Mesendoderm (in vitro differentiated cells): ENCODE measurements at regions not wholly inside any gene's neighbourhood (a gene's known extent, or its start where the extent isn't known, plus 50 kb on each side); places are given as distances from the start of the nearest gene placed in this dataset.

Experiments
- DNase-seq: peaks from one replicate; pipeline ENCODE4 v3.0.0; 2013
- H2AK5ac ChIP-seq: 2 replicates; pipeline ENCODE4 v1.6.1; 2013; ENCODE audit warnings: low read length, inconsistent platforms
- H2BK120ac ChIP-seq: 2 replicates; pipeline ENCODE4 v1.6.1; 2013; ENCODE audit warnings: low read depth, mild to moderate bottlenecking, low read length, moderate library complexity, mixed read lengths
- H2BK15ac ChIP-seq: replicated peaks from 2 replicates; pipeline ENCODE4 v1.6.1; 2013; ENCODE audit warnings: low read depth, mild to moderate bottlenecking, moderate library complexity
- H2BK5ac ChIP-seq: 2 replicates; pipeline ENCODE4 v1.6.1; 2013; ENCODE audit warnings: low read length, inconsistent platforms
- H3K18ac ChIP-seq: 2 replicates; pipeline ENCODE4 v1.6.1; 2013; ENCODE audit warnings: mild to moderate bottlenecking, low read length, mixed read lengths
- H3K23ac ChIP-seq: one replicate; pipeline ENCODE4 v1.6.1; 2013; ENCODE audit warnings: low read length
- H3K27ac ChIP-seq: 2 replicates; pipeline ENCODE4 v1.5.1; 2013; ENCODE audit warnings: low read depth, mild to moderate bottlenecking, inconsistent platforms, low read length, moderate library complexity
- H3K27me3 ChIP-seq: 2 replicates; pipeline ENCODE4 v1.6.1; 2013; ENCODE audit warnings: low read length, control low read depth, mild to moderate bottlenecking, inconsistent platforms; ENCODE audit not compliant: insufficient read depth, poor library complexity
- H3K36me3 ChIP-seq: 2 replicates; pipeline ENCODE4 v1.6.1; 2013; ENCODE audit warnings: low read length, inconsistent platforms; ENCODE audit not compliant: control insufficient read depth, insufficient read depth
- H3K4ac ChIP-seq: one replicate; pipeline ENCODE4 v1.6.1; 2013; ENCODE audit warnings: low read depth, mild to moderate bottlenecking, low read length, moderate library complexity
- H3K4me1 ChIP-seq: 2 replicates; pipeline ENCODE4 v1.6.1; 2013; ENCODE audit warnings: low read depth, low read length, inconsistent platforms; ENCODE audit not compliant: control insufficient read depth
- H3K4me2 ChIP-seq: 2 replicates; pipeline ENCODE4 v1.6.1; 2013; ENCODE audit warnings: low read length
- H3K4me3 ChIP-seq: 2 replicates; pipeline ENCODE4 v1.5.1; 2013; ENCODE audit warnings: mild to moderate bottlenecking, low read length
- H3K56ac ChIP-seq: one replicate; pipeline ENCODE4 v1.6.1; 2013; ENCODE audit warnings: low read length
- H3K79me1 ChIP-seq: 2 replicates; pipeline ENCODE4 v1.6.1; 2013; ENCODE audit warnings: low read length, inconsistent platforms
- H3K79me2 ChIP-seq: 2 replicates; pipeline ENCODE4 v1.6.1; 2013; ENCODE audit warnings: mild to moderate bottlenecking, low read length; ENCODE audit not compliant: control insufficient read depth, insufficient read depth
- H3K9ac ChIP-seq: 2 replicates; pipeline ENCODE4 v1.6.1; 2013; ENCODE audit warnings: low read length, inconsistent platforms
- H4K5ac ChIP-seq: one replicate; pipeline ENCODE4 v1.6.1; 2013; ENCODE audit warnings: low read length
- H4K8ac ChIP-seq: one replicate; pipeline ENCODE4 v1.6.1; 2013; ENCODE audit warnings: low read depth, mild to moderate bottlenecking, control low read depth, low read length, moderate library complexity
- WGBS: extraction: QIAGEN DNeasy Blood & Tissue Kit; methylation state at CpG from one replicate; pipeline ENCODE4 v1.1.7; 2013; ENCODE audit warnings: low lambda C conversion rate, missing lambda C conversion rate; ENCODE audit not compliant: insufficient coverage; ENCODE audit errors: extremely low coverage; 5-methylcytosine and 5-hydroxymethylcytosine counted together

DNA sequence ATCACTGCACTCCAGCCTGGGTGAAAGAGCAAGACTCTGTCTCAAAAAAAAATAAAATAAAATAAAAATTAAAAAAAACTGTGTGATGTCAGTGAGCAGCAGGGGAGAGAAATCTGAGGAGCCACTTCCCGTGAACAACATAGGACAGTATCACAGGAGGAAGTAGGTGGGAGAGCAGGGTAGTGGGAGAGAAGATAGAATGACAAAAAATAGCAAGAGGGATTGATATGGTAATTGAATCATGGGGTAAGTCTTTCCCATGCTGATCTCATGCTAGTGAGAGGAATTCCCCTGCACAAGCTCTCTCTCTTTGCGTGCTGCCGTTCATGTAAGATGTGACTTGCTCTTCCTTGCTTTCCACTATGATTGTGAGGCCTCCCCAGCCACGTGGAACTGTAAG lies 81.6 kb upstream of the PBX1 start:
- H4K5ac ChIP-seq: no peak overlapping the region
- no peaks in the 10 kb centered on the region for H3K79me1 ChIP-seq
- WGBS: no CpG with 5 or more reads among the region's 4 CpGs
- no peak for DNase-seq
- H2BK5ac ChIP-seq: no peak overlapping the region
- H4K8ac ChIP-seq: no peak overlapping the region
- no peaks in the 10 kb centered on the region for H3K36me3 ChIP-seq
- H3K79me2 ChIP-seq: no peaks in the 10 kb centered on the region
- peaks cover 4% of the 10 kb centered on the region for H3K4me1 ChIP-seq
- no peak overlapping the region for H2AK5ac ChIP-seq
- H3K9ac ChIP-seq: no peak overlapping the region
- no peak overlapping the region for H3K56ac ChIP-seq
- H2BK120ac ChIP-seq: no peak overlapping the region
- no peak overlapping the region for H3K4ac ChIP-seq
- H2BK15ac ChIP-seq: no peak overlapping the region
- no peaks in the 10 kb centered on the region for H3K27me3 ChIP-seq
- H3K27ac ChIP-seq: no peak overlapping the region
- no peak overlapping the region for H3K4me3 ChIP-seq
- H3K18ac ChIP-seq: no peak overlapping the region
- H3K4me2 ChIP-seq: no peak overlapping the region
- H3K23ac ChIP-seq: no peak overlapping the region

DNA sequence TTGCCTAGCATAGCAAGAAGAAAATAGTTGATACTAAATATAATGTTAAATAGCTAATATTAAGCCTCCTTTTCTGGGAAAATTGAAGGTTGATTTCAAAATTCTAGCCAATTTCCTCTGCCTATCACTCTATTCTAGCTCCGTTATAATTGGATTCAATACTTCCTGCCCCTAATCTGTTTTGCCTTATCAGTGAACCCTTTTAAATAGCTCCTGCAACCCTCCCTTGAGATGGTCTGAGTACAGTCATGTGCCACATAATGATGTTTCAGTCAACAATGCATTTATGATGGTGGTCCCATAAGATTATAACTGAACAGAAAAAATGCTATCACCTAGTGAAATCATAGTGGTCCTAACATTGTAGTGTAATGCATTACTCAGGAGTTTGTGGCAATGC lies 79.7 kb upstream of the PBX1 start:
- no peak overlapping the region for H3K4me2 ChIP-seq
- no peak for DNase-seq
- no peak overlapping the region for H3K23ac ChIP-seq
- no peak overlapping the region for H2BK120ac ChIP-seq
- H2AK5ac ChIP-seq: no peak overlapping the region
- no peak overlapping the region for H4K5ac ChIP-seq
- no peaks in the 10 kb centered on the region for H3K27me3 ChIP-seq
- no peaks in the 10 kb centered on the region for H3K4me1 ChIP-seq
- no peak overlapping the region for H3K9ac ChIP-seq
- H3K79me2 ChIP-seq: no peaks in the 10 kb centered on the region
- H2BK5ac ChIP-seq: no peak overlapping the region
- H2BK15ac ChIP-seq: no peak overlapping the region
- H3K18ac ChIP-seq: no peak overlapping the region
- no peak overlapping the region for H4K8ac ChIP-seq
- no CpG with 5 or more reads among the region's 1 CpG for WGBS
- H3K4me3 ChIP-seq: no peak overlapping the region
- no peaks in the 10 kb centered on the region for H3K79me1 ChIP-seq
- no peak overlapping the region for H3K56ac ChIP-seq
- H3K36me3 ChIP-seq: no peaks in the 10 kb centered on the region
- H3K4ac ChIP-seq: no peak overlapping the region
- no peak overlapping the region for H3K27ac ChIP-seq

- Histone ChIP-seq H3K79me1 (no peaks in the 10 kb centered on the region), H2BK120ac (no peak overlapping the region), H3K4me2 (no peak overlapping the region), H3K27ac (no peak overlapping the region), H3K9ac (no peak overlapping the region), H3K36me3 (no peaks in the 10 kb centered on the region), H3K79me2 (no peaks in the 10 kb centered on the region), H3K4ac (no peak overlapping the region), H4K8ac (no peak overlapping the region), H3K23ac (no peak overlapping the region), H3K56ac (no peak overlapping the region), H3K4me3 (no peak overlapping the region), H3K27me3 (no peaks in the 10 kb centered on the region), H3K4me1 (no peaks in the 10 kb centered on the region), H2AK5ac (no peak overlapping the region), H4K5ac (no peak overlapping the region), H2BK5ac (no peak overlapping the region), H2BK15ac (no peak overlapping the region), H3K18ac (no peak overlapping the region)
- WGBS: no CpG with 5 or more reads among the region's 1 CpG
- DNase-seq: no peak
These were observed 78.6 kb upstream of the PBX1 start for GRCh38 chr1:164480285-164480907.

GRCh38 chr1:164495905-164496304 lies 63.1 kb upstream of the PBX1 start:
- Histone ChIP-seq H3K23ac (no peak overlapping the region), H2BK5ac (no peak overlapping the region), H3K79me2 (no peaks in the 10 kb centered on the region), H3K79me1 (no peaks in the 10 kb centered on the region), H3K4me1 (no peaks in the 10 kb centered on the region), H3K9ac (no peak overlapping the region), H3K4ac (no peak overlapping the region), H3K56ac (no peak overlapping the region), H3K36me3 (no peaks in the 10 kb centered on the region), H4K5ac (no peak overlapping the region), H4K8ac (no peak overlapping the region), H3K27ac (no peak overlapping the region), H2BK120ac (no peak overlapping the region), H2AK5ac (no peak overlapping the region), H3K18ac (no peak overlapping the region), H3K4me3 (no peak overlapping the region), H2BK15ac (no peak overlapping the region), H3K4me2 (no peak overlapping the region), H3K27me3 (no peaks in the 10 kb centered on the region)
- no CpG with 5 or more reads among the region's 3 CpGs for WGBS
- DNase-seq: no peak

DNA sequence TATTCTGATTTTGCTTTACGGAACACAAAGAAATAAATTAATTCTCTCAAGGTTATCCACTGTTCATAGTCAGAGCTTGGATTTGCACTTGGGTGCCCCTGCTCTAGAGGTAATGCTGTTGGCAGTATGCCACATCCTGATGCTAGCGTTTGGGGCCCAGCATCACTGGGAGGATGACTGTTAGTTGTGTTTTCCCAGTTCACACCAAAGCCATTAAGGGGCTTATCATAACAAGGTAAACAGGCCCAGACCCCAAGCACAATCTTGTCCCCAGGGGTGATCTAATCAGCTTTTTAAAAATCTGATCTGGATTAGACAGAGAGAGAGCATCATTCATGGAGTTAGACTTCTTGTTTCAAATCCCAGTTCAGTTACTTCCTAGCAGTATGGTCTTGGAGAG lies 60.2 kb upstream of the PBX1 start:
- Histone ChIP-seq H3K79me2 (no peaks in the 10 kb centered on the region), H3K56ac (no peak overlapping the region), H2BK120ac (no peak overlapping the region), H3K4me1 (no peaks in the 10 kb centered on the region), H3K9ac (no peak overlapping the region), H3K27me3 (no peaks in the 10 kb centered on the region), H3K36me3 (no peaks in the 10 kb centered on the region), H2BK15ac (no peak overlapping the region), H3K27ac (no peak overlapping the region), H3K4ac (no peak overlapping the region), H4K5ac (no peak overlapping the region), H4K8ac (no peak overlapping the region), H2BK5ac (no peak overlapping the region), H3K4me2 (no peak overlapping the region), H3K4me3 (no peak overlapping the region), H3K23ac (no peak overlapping the region), H3K18ac (no peak overlapping the region), H3K79me1 (no peaks in the 10 kb centered on the region), H2AK5ac (no peak overlapping the region)
- no CpG with 5 or more reads among the region's 2 CpGs for whole genome bisulfite sequencing
- no peak for DNase-seq

DNA sequence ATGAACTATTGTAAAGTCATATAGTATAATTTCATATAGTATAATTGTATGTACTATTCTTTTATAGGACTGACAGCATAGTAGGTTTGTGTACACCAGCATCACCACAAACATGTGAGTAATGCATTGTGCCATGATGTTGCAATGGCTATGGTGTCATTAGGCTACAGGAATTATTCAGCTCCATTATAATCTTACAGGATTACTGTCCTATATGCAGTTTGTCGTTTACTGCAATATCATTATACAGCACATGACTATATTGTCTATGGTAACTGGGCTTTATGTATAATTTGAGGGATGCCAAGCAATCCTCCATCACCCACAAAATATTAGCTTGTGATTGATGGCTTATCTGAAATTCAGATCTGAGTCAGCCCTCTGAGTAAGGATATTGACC lies 54.2 kb upstream of the PBX1 start:
- H4K5ac ChIP-seq: no peak overlapping the region
- H2BK15ac ChIP-seq: no peak overlapping the region
- no peak for DNase-seq
- H3K27me3 ChIP-seq: no peaks in the 10 kb centered on the region
- H4K8ac ChIP-seq: no peak overlapping the region
- H3K27ac ChIP-seq: no peak overlapping the region
- H3K4me1 ChIP-seq: no peaks in the 10 kb centered on the region
- no peak overlapping the region for H3K18ac ChIP-seq
- no peaks in the 10 kb centered on the region for H3K79me2 ChIP-seq
- H2AK5ac ChIP-seq: no peak overlapping the region
- no peak overlapping the region for H3K4me2 ChIP-seq
- H3K23ac ChIP-seq: no peak overlapping the region
- H3K9ac ChIP-seq: no peak overlapping the region
- H3K79me1 ChIP-seq: no peaks in the 10 kb centered on the region
- H2BK120ac ChIP-seq: no peak overlapping the region
- no peaks in the 10 kb centered on the region for H3K36me3 ChIP-seq
- WGBS: no CpG with 5 or more reads among the region's 1 CpG
- H2BK5ac ChIP-seq: no peak overlapping the region
- no peak overlapping the region for H3K4me3 ChIP-seq
- no peak overlapping the region for H3K56ac ChIP-seq
- no peak overlapping the region for H3K4ac ChIP-seq
